ENCODE measurements at regions not wholly inside any gene's neighbourhood (a gene's known extent, or its start where the extent isn't known, plus 50 kb on each side); places are given as distances from the start of the nearest gene placed in this dataset.

GRCh38 chr10:21363092-21363730 lies 162.3 kb downstream of the SKIDA1 start:
- no peak overlapping the region for H3K4me3 ChIP-seq (ENCODE audit: extremely low read depth in 1 of 4, insufficient read depth in 2 of 4, low read depth in 3 of 4, low read length in 4 of 4)
- TF ChIP-seq SP4 (IDR thresholded peaks at IDR 0.05; ENCODE audit: low read length) (no peak), POU5F1 (IDR thresholded peaks at IDR 0.05; ENCODE audit: low read depth, low read length) (no peak), SIN3A (conservative IDR thresholded peaks at IDR 0.05 in 1 of 2, IDR thresholded peaks at IDR 0.05 in 1 of 2; ENCODE audit: low read depth in 1 of 2, low read length in 2 of 2) (no peak), E2F6 (IDR thresholded peaks at IDR 0.05) (no peak), PHF8 (conservative IDR thresholded peaks at IDR 0.05; ENCODE audit: low read depth, low read length) (no peak), FOSL1 (IDR thresholded peaks at IDR 0.05; ENCODE audit: insufficient read depth, low read depth, low read length) (no peak), RXRA (IDR thresholded peaks at IDR 0.05; ENCODE audit: insufficient read depth, low read depth, low read length) (no peak), HDAC2 (IDR thresholded peaks at IDR 0.05; ENCODE audit: borderline replicate concordance in 1 of 2, low read depth in 2 of 2, low read length in 2 of 2) (no peak), KDM5A (IDR thresholded peaks at IDR 0.05; ENCODE audit: low read length) (no peak), RNF2 (IDR thresholded peaks at IDR 0.05; ENCODE audit: borderline replicate concordance, low read depth, low read length, missing control alignments, poor library complexity, severe bottlenecking) (no peak), TCF12 (IDR thresholded peaks at IDR 0.05; ENCODE audit: low read depth, low read length) (no peak)

More at GRCh38 chr10:21363092-21363730, 162.3 kb downstream of the SKIDA1 start:
- Histone ChIP-seq H4K8ac (ENCODE audit: extremely low read depth, insufficient read depth, low read length) (no peak overlapping the region), H3K56ac (replicated peaks; ENCODE audit: insufficient read length, low read depth, low read length) (no peak overlapping the region), H4K5ac (ENCODE audit: insufficient read length, low read depth, low read length) (peak overlapping the region; percentile 58), H2BK20ac (ENCODE audit: low read length) (0 out of 2 replicates have a peak overlapping the region, but pooled peaks have one; percentile 16), H3K18ac (ENCODE audit: extremely low read depth, low read length) (no peak overlapping the region; the same call in 1 of the 2 replicates), H4K91ac (replicated peaks; ENCODE audit: insufficient read length, low read length) (no peak overlapping the region), H3K9me3 (ENCODE audit: insufficient read depth in 2 of 2, low read depth in 1 of 2, low read length in 1 of 2) (no peaks in the 10 kb centered on the region), H3K27ac (ENCODE audit: low read depth, low read length) (no peak overlapping the region), H3K23me2 (ENCODE audit: low read depth, low read length) (no peaks in the 10 kb centered on the region; the same call in 1 of the 2 replicates), H3K14ac (ENCODE audit: insufficient read length) (no peak overlapping the region), H2BK5ac (ENCODE audit: low read depth, low read length) (peak overlapping the region; percentile 48; the same call in 1 of the 2 replicates), H3K4me2 (ENCODE audit: insufficient read depth in 1 of 2, low read depth in 2 of 2, low read length in 2 of 2) (peak overlapping the region in 1 of 2 experiments; percentile 9; a peak in 1 of 4 replicates), H3K79me2 (ENCODE audit: control insufficient read depth in 1 of 2, insufficient read depth in 2 of 2, low read length in 2 of 2) (no peaks in the 10 kb centered on the region), H2BK12ac (ENCODE audit: low read depth, low read length) (peak overlapping the region; percentile 44; the same call in 1 of the 2 replicates), H3K79me1 (ENCODE audit: low read depth, low read length) (no peaks in the 10 kb centered on the region), H2BK15ac (ENCODE audit: low read length) (no peak overlapping the region), H2AK5ac (ENCODE audit: low read depth, low read length) (no peak overlapping the region), H3K27me3 (replicated peaks in 1 of 4; ENCODE audit: control insufficient read depth in 3 of 4, extremely low read depth in 1 of 4, insufficient read depth in 3 of 4, low read length in 3 of 4) (no peaks in the 10 kb centered on the region), H3K4me1 (replicated peaks in 1 of 4; ENCODE audit: control insufficient read depth in 3 of 4, insufficient read depth in 4 of 4, low read length in 3 of 4) (peaks cover 3 to 13% (median 6%) of the 10 kb centered on the region in 4 experiments; a peak in 4 of 7 replicates), H3K9ac (replicated peaks in 1 of 4; ENCODE audit: extremely low read depth in 1 of 4, low read depth in 3 of 4, low read length in 3 of 4) (no peak overlapping the region), H3K4ac (replicated peaks; ENCODE audit: insufficient read length, low read depth, low read length) (no peak overlapping the region), H3K23ac (ENCODE audit: insufficient read length) (no peak overlapping the region), H3K36me3 (ENCODE audit: control insufficient read depth in 2 of 4, insufficient read depth in 4 of 4, low read length in 3 of 4) (no peaks in the 10 kb centered on the region), H4K20me1 (replicated peaks in 1 of 2; ENCODE audit: control insufficient read depth in 1 of 2, insufficient read depth in 2 of 2, low read length in 2 of 2) (no peaks in the 10 kb centered on the region), H2AFZ (ENCODE audit: low read length) (no peak overlapping the region), H2BK120ac (replicated peaks; ENCODE audit: low read depth, low read length) (no peak overlapping the region)
- no peak for DNase-seq (ENCODE audit: low read depth in 1 of 2, low spot score in 2 of 2)
- ChIA-PET POLR2A (ENCODE audit: partially characterized antibody) (interaction anchor here (1.3 to 1.7 kb wide), 2 partner anchors 59 to 81 kb away, joined by 3 read pairs; no protein-coding TSS in a partner anchor), CTCF (ENCODE audit: partially characterized antibody) (interaction anchor here (1.3 kb wide), 1 partner anchor 24 kb away, joined by 3 read pairs; no protein-coding TSS in a partner anchor)
- no peak for FAIRE-seq
- WGBS, 2 experiments (ENCODE audit: extremely low coverage in 1 of 2, insufficient coverage in 1 of 2, insufficient read length in 1 of 2, insufficient replicate concordance in 2 of 2, low coverage in 1 of 2, low lambda C conversion rate in 2 of 2, missing lambda C conversion rate in 1 of 2), result 75% methylated on average over 4 of the region's 4 CpGs; no CpG with 5 or more reads in 1 of the 2 experiments
